Body of pancreas (tissue), 4 donors: ENCODE measurements at regions not wholly inside any gene's neighbourhood (a gene's known extent, or its start where the extent isn't known, plus 50 kb on each side); places are given as distances from the start of the nearest gene placed in this dataset.

Experiments used
- ATAC-seq: fragments of 150-250 bp; one replicate; pipeline ENCODE4 v1.9.1; 2016
- DNase-seq, 4 donors: peaks; one replicate each; pipeline ENCODE4 v3.0.0-alpha.2; 2019
- H3K27ac ChIP-seq, 4 donors: fragments of 200-600 bp; sonication (generic); 1 replicate in 3 of 4; 2 replicates in 1 of 4; pipeline versions ENCODE4 v1.5.1 to v1.6.1; 2016 to 2019; ENCODE audit warnings: mild to moderate bottlenecking in 1 of 4, mixed read lengths in 1 of 4, moderate library complexity in 1 of 4
- H3K27me3 ChIP-seq, 2 donors: fragments of 200-600 bp; sonication (generic); one replicate each; pipeline ENCODE4 v1.6.0; 2016; ENCODE audit warnings: mild to moderate bottlenecking in 1 of 2
- H3K36me3 ChIP-seq, 2 donors: fragments of 200-600 bp; sonication (generic); replicated peaks in 1 of 2; 2 replicates each; pipeline ENCODE4 v1.5.1; 2016; ENCODE audit warnings: low read depth in 2 of 2; ENCODE audit not compliant: insufficient read depth in 1 of 2
- H3K4me1 ChIP-seq: fragments of 200-600 bp; sonication (generic); one replicate; pipeline ENCODE4 v1.6.0; 2016
- H3K4me3 ChIP-seq, 2 donors: fragments of 200-600 bp; sonication (generic); 1 replicate in 1 of 2; 2 replicates in 1 of 2; pipeline ENCODE4 v1.5.1; 2016 to 2019
- H3K9me3 ChIP-seq, 3 donors: fragments of 200-600 bp; sonication (generic); 1 replicate in 2 of 3; 2 replicates in 1 of 3; pipeline ENCODE4 v1.5.1; 2016
- CTCF ChIP-seq, 7 experiments: fragments of 450-650 bp in 4 of 7; fragments of 200-600 bp in 3 of 7; sonication (generic) in 3 of 7; IDR thresholded peaks; one replicate each; pipeline ENCODE4 v1.5.1; 2016 to 2019; ENCODE audit warnings: antibody characterized with exemption in 7 of 7
- POLR2A ChIP-seq, 3 donors: fragments of 450-650 bp; IDR thresholded peaks; one replicate each; pipeline ENCODE4 v1.6.1; 2016; ENCODE audit warnings: antibody characterized with exemption in 3 of 3, mild to moderate bottlenecking in 2 of 3
- WGBS, 2 donors: methylation state at CpG; one replicate each; pipeline ENCODE4 v1.1.5; 2017; 5-methylcytosine and 5-hydroxymethylcytosine counted together
- intact Hi-C: fragments of 100-400 bp; cut with DNase I; formaldehyde crosslinking; loops from one replicate; pipeline ENCODE4 v1.15.1; 2023

DNA sequence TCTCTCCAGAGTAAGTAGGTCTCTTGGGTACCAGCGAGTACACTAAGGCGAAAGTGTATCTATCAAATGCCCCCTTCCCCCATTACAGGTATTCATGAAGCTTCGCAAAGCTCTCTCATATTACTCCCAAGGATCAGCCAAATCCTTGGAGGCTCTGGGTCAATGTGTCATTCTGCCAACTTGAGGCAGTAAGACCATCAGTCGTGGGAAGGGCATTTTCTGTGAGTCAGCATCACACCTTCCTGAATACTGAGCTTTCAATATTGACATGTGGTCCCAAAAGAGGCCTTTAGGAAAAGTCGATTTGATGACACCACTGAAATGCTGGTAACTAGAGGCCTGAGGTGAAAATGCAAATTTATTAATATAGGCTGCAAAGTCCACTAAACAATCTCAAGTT is 323.9 kb downstream of the LRIG3 start:
- Histone ChIP-seq H3K4me1 (no peaks in the 10 kb centered on the region), H3K27ac (no peak overlapping the region), H3K36me3 (no peaks in the 10 kb centered on the region), H3K9me3 (no peaks in the 10 kb centered on the region), H3K4me3 (no peak overlapping the region), H3K27me3 (no peaks in the 10 kb centered on the region)
- TF ChIP-seq POLR2A (IDR thresholded peaks at IDR 0.05): no peak
- TF ChIP-seq CTCF (IDR thresholded peaks at IDR 0.05): no peak
- ATAC-seq (no peak), DNase-seq (no peak)
- intact Hi-C loops: no loop called here
- 68 to 73% methylated on average over 5 of the region's 5 CpGs for WGBS, 2 donors

- Histone ChIP-seq H3K9me3 (no peaks in the 10 kb centered on the region), H3K36me3 (no peaks in the 10 kb centered on the region), H3K27me3 (no peaks in the 10 kb centered on the region), H3K27ac (no peak overlapping the region), H3K4me3 (no peak overlapping the region), H3K4me1 (no peaks in the 10 kb centered on the region)
- TF ChIP-seq POLR2A (IDR thresholded peaks at IDR 0.05) (no peak), CTCF (IDR thresholded peaks at IDR 0.05) (no peak)
- 54 to 74% methylated on average over 1 of the region's 1 CpG for WGBS, 2 donors
- ATAC-seq: no peak
- DNase-seq: no peak
- intact Hi-C loops: no loop called here
These were observed 318.8 kb downstream of the LRIG3 start for GRCh38 chr12:58601529-58601928.

DNA sequence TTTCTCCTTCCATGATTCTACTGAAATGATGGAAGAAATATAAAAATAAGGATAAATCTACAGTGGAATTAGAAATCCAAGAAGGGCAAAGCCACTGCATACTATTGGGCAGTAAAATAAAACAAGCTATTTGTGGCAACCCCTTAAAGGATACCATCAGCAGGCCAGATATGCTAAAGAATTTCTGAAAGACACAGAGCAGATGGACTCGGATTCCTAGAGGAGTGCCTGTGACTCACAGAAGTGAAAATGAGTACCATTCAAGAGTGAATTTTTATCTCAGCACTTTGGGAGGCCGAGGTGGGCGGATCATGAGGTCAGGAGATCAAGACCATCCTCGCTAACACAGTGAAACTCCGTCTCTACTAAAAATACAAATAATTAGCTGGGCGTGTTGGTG is 318.1 kb downstream of the LRIG3 start:
- Histone ChIP-seq H3K4me1 (no peaks in the 10 kb centered on the region), H3K27ac (no peak overlapping the region), H3K27me3 (no peaks in the 10 kb centered on the region), H3K4me3 (no peak overlapping the region), H3K36me3 (no peaks in the 10 kb centered on the region), H3K9me3 (no peaks in the 10 kb centered on the region)
- intact Hi-C loops: no loop called here
- no peak for ATAC-seq
- 76 to 89% methylated on average over 6 of the region's 6 CpGs for WGBS, 2 donors
- TF ChIP-seq POLR2A (IDR thresholded peaks at IDR 0.05): no peak
- TF ChIP-seq CTCF (IDR thresholded peaks at IDR 0.05): no peak
- no peak for DNase-seq

GRCh38 chr12:58602736-58603135 is 317.6 kb downstream of the LRIG3 start:
- intact Hi-C loops: no loop called here
- WGBS, 2 donors: 52 to 80% methylated on average over 1 of the region's 1 CpG
- Histone ChIP-seq H3K36me3 (no peaks in the 10 kb centered on the region), H3K27me3 (no peaks in the 10 kb centered on the region), H3K4me1 (no peaks in the 10 kb centered on the region), H3K27ac (no peak overlapping the region), H3K4me3 (no peak overlapping the region), H3K9me3 (no peaks in the 10 kb centered on the region)
- no peak for TF ChIP-seq POLR2A (IDR thresholded peaks at IDR 0.05)
- TF ChIP-seq CTCF (IDR thresholded peaks at IDR 0.05): no peak
- ATAC-seq: no peak
- DNase-seq: no peak

DNA sequence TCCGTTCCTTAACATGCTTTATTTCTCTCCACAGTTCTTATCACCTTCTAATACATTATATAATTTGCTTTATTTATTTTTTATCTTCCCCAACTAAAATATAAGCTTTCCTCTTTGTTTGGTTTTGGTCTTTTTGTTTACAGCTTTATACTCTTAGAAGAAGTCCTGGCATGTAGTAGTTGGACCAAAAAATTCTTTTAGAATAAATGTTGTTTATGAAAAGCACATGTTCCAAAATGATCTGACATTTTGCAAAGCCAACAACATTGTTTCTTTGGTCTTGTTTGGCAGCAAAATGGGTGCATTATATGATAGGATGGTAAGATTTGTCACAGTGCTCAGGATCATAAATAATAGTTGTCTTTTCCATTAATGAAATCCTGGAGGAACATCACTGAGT is 312.5 kb downstream of the LRIG3 start:
- H3K9me3 ChIP-seq: no peaks in the 10 kb centered on the region
- H3K4me1 ChIP-seq: no peaks in the 10 kb centered on the region
- H3K27me3 ChIP-seq: no peaks in the 10 kb centered on the region
- WGBS, 2 donors: 0% methylated on average over 1 of the region's 1 CpG
- DNase-seq (no peak), ATAC-seq (no peak)
- H3K27ac ChIP-seq: no peak overlapping the region
- TF ChIP-seq CTCF (IDR thresholded peaks at IDR 0.05): no peak
- TF ChIP-seq POLR2A (IDR thresholded peaks at IDR 0.05): no peak
- intact Hi-C loops: no loop called here
- no peak overlapping the region for H3K4me3 ChIP-seq
- H3K36me3 ChIP-seq: no peaks in the 10 kb centered on the region
